ENCODE measurements at regions not wholly inside any gene's neighbourhood (a gene's known extent, or its start where the extent isn't known, plus 50 kb on each side); places are given as distances from the start of the nearest gene placed in this dataset.

- no peak for TF ChIP-seq EZH2 (IDR thresholded peaks at IDR 0.05)
- TF ChIP-seq POLR2AphosphoS5 (IDR thresholded peaks at IDR 0.05; ENCODE audit: borderline replicate concordance, low read depth, low read length): no peak
- no peak for TF ChIP-seq FOXP2 (optimal IDR thresholded peaks at IDR 0.05; ENCODE audit: control extremely low read depth, extremely low read length, insufficient read depth)
Observed at GRCh38 chr2:237164474-237165042, 78.9 kb downstream of the COPS8 start.

Data from SK-N-MC (cell line).